Adrenal gland (tissue), 9 donors: ENCODE measurements at regions not wholly inside any gene's neighbourhood (a gene's known extent, or its start where the extent isn't known, plus 50 kb on each side); places are given as distances from the start of the nearest gene placed in this dataset.

Experiments used
- DNase-seq, 7 donors: peaks; one replicate each; pipeline ENCODE4 v3.0.0-alpha.2; 2019 to 2020
- H3K27ac ChIP-seq, 5 donors: fragments of 200-600 bp; sonication (generic) in 4 of 5; 1 replicate in 3 of 5; 2 replicates in 2 of 5; pipeline versions ENCODE4 v1.5.1 to v1.8.0; 2016 to 2020; ENCODE audit warnings: mild to moderate bottlenecking in 1 of 5
- H3K27me3 ChIP-seq: fragments of 200-600 bp; 2 replicates; pipeline ENCODE4 v1.8.0; 2021
- H3K36me3 ChIP-seq, 2 donors: fragments of 200-600 bp; replicated peaks in 1 of 2; 1 replicate in 1 of 2; 2 replicates in 1 of 2; pipeline versions ENCODE4 v1.5.1 to v1.8.0; 2018 to 2022
- H3K4me1 ChIP-seq, 2 donors: fragments of 200-600 bp; replicated peaks in 1 of 2; 1 replicate in 1 of 2; 2 replicates in 1 of 2; pipeline versions ENCODE4 v1.5.1 to v1.8.0; 2018 to 2021
- H3K4me3 ChIP-seq, 4 donors: fragments of 200-600 bp; sonication (generic) in 3 of 4; one replicate each; pipeline ENCODE4 v1.5.1; 2016 to 2018
- H3K9me3 ChIP-seq, 3 donors: fragments of 200-600 bp; sonication (generic) in 1 of 3; replicated peaks in 1 of 3; 1 replicate in 2 of 3; 2 replicates in 1 of 3; pipeline versions ENCODE4 v1.5.1 to v1.8.0; 2016 to 2021
- POLR2A ChIP-seq, 2 donors: fragments of 450-650 bp; IDR thresholded peaks; one replicate each; pipeline ENCODE4 v1.6.1; 2017; ENCODE audit warnings: antibody characterized with exemption in 2 of 2, mild to moderate bottlenecking in 2 of 2, moderate library complexity in 1 of 2
- WGBS, 4 donors: extraction: QIAGEN DNeasy Blood & Tissue Kit in 2 of 4; methylation state at CpG; one replicate each; pipeline versions ENCODE4 v1.1.5 to v1.1.7; 2013 to 2017; 5-methylcytosine and 5-hydroxymethylcytosine counted together
- intact Hi-C, 2 donors: fragments of 100-400 bp; cut with DNase I; formaldehyde crosslinking; loops; one replicate each; pipeline versions ENCODE4 v1.14.1 to v1.15.0; 2022 to 2023
- TF ChIP-seq, protein P1 (sequence below), 6 experiments: fragments of 450-650 bp in 4 of 6; fragments of 200-600 bp in 2 of 6; sonication (generic) in 1 of 6; IDR thresholded peaks; 1 replicate in 5 of 6; 2 replicates in 1 of 6; pipeline versions ENCODE4 v1.5.1 to v1.8.0; 2016 to 2021; ENCODE audit warnings: antibody characterized with exemption in 6 of 6, mild to moderate bottlenecking in 2 of 6, moderate library complexity in 1 of 6
- donor health status: healthy with polysubstance abuse.
- donor health status: Bipolar disorder and iron deficiency.
- donor health status: DM: yes; HTN: yes; CAD: no.
- donor health status: DM: no; HTN: no; CAD: no.
- donor health status: DM: no; HTN: no; CAD: no.

DNA sequence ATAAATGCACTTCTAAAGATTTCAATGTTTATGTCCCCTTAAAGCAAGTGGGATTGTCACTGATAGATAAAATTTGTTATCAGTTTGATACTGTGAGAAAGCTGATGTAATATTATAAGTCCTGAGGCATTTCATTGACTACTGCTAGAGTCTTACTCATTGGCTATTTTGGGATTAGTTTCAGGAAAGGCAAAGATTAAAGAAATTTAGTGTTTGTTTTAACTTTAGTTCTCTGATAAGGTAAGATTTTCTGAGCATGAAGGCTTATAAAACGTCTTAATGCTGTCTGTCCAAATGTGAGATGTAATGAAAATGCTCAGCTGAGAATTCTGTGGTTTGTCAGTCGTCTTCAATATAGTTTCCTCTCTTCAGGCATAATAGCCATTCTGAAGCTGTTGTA is 886.4 kb upstream of the CDH2 start:
- 30 to 40% (median 33%) methylated on average over 2 of the region's 2 CpGs for WGBS, 4 donors
- no peak overlapping the region for H3K27ac ChIP-seq
- no peaks in the 10 kb centered on the region for H3K9me3 ChIP-seq
- no peak overlapping the region for H3K4me3 ChIP-seq
- no peak for DNase-seq
- H3K4me1 ChIP-seq = no peaks in the 10 kb centered on the region
- H3K27me3 ChIP-seq = no peaks in the 10 kb centered on the region
- no peaks in the 10 kb centered on the region for H3K36me3 ChIP-seq
- intact Hi-C loops = no loop called here
- TF ChIP-seq, protein P1, sequence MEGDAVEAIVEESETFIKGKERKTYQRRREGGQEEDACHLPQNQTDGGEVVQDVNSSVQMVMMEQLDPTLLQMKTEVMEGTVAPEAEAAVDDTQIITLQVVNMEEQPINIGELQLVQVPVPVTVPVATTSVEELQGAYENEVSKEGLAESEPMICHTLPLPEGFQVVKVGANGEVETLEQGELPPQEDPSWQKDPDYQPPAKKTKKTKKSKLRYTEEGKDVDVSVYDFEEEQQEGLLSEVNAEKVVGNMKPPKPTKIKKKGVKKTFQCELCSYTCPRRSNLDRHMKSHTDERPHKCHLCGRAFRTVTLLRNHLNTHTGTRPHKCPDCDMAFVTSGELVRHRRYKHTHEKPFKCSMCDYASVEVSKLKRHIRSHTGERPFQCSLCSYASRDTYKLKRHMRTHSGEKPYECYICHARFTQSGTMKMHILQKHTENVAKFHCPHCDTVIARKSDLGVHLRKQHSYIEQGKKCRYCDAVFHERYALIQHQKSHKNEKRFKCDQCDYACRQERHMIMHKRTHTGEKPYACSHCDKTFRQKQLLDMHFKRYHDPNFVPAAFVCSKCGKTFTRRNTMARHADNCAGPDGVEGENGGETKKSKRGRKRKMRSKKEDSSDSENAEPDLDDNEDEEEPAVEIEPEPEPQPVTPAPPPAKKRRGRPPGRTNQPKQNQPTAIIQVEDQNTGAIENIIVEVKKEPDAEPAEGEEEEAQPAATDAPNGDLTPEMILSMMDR (IDR thresholded peaks at IDR 0.05) = no peak
- no peak for TF ChIP-seq POLR2A (IDR thresholded peaks at IDR 0.05)

DNA sequence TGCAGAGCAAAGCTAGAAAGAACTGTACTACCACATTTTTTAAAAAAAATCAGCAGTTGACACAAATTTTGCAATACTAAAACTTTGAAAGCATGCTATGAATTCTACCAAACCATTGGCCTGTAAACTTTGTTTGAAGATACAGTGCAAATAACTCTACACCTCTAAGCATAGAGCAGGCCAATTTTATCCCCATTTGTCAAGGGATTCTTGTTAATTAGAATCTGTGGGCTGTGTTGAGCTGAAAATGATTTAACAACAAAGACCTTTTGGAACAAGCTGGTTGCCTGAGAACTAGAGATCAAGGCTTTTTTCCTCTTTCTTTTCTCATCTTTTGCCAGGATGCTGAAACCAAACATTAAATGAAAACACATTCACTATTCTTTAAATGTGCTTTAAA is 886.0 kb upstream of the CDH2 start:
- Histone ChIP-seq H3K27ac (no peak overlapping the region), H3K4me1 (no peaks in the 10 kb centered on the region), H3K9me3 (no peaks in the 10 kb centered on the region), H3K27me3 (no peaks in the 10 kb centered on the region), H3K4me3 (no peak overlapping the region), H3K36me3 (no peaks in the 10 kb centered on the region)
- TF ChIP-seq POLR2A (IDR thresholded peaks at IDR 0.05) = no peak
- TF ChIP-seq, protein P1 (IDR thresholded peaks at IDR 0.05) = no peak
- intact Hi-C loops = no loop called here
- DNase-seq = no peak

DNA sequence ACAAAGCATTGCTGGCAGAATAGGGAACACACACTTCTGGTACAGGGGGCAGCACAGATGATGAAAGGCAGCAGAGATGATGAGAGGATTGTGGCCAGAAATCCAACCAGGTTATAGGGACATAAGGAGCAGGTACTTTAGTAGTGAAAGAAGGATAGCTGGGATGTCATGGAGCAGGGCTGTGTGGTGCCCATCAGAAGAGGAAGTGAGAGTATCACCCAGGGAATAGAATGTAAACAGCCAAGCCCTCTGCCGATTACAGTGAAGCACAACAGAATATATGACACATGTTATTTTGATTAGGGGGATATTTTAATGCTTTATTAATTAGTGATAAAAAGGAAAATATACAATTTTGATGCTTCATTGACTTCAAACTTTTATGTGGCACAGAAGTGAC is 883.4 kb upstream of the CDH2 start:
- Histone ChIP-seq H3K27ac (no peak overlapping the region), H3K4me1 (no peaks in the 10 kb centered on the region), H3K36me3 (no peaks in the 10 kb centered on the region), H3K9me3 (no peaks in the 10 kb centered on the region), H3K27me3 (no peaks in the 10 kb centered on the region), H3K4me3 (no peak overlapping the region)
- 54 to 68% (median 59%) methylated on average over 1 of the region's 1 CpG for WGBS, 4 donors
- TF ChIP-seq, protein P1 (IDR thresholded peaks at IDR 0.05) = no peak
- TF ChIP-seq POLR2A (IDR thresholded peaks at IDR 0.05) = no peak
- intact Hi-C loops = no loop called here
- no peak for DNase-seq

DNA sequence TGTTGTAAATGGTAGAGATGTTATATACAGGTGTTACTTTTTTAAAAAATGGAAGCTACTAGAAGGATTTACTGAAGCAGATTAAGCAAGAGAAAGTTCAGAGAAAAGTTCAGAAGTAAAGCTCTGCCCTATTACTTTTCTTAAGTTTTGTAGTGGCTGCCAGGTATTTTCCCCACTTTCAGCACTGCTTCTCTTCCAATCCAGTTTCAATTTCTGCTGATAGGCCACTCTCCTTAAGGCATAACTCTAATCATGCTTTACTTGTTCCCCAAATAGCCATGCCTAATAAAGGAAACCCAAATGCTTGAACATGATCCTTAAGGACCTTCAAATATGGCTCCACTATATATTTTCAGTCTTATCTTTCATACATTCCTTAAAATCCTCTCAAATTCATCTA is 880.8 kb upstream of the CDH2 start:
- TF ChIP-seq POLR2A (IDR thresholded peaks at IDR 0.05) = no peak
- TF ChIP-seq, protein P1 (IDR thresholded peaks at IDR 0.05) = no peak
- H3K27ac ChIP-seq = no peak overlapping the region
- intact Hi-C loops = no loop called here

More for the DNA sequence above, 880.8 kb upstream of the CDH2 start:
- H3K36me3 ChIP-seq = no peaks in the 10 kb centered on the region
- no peaks in the 10 kb centered on the region for H3K27me3 ChIP-seq
- H3K4me1 ChIP-seq = no peaks in the 10 kb centered on the region
- no peak overlapping the region for H3K4me3 ChIP-seq
- no peak for DNase-seq
- H3K9me3 ChIP-seq = no peaks in the 10 kb centered on the region
